ENCODE measurements at regions not wholly inside any gene's neighbourhood (a gene's known extent, or its start where the extent isn't known, plus 50 kb on each side); places are given as distances from the start of the nearest gene placed in this dataset.

DNA sequence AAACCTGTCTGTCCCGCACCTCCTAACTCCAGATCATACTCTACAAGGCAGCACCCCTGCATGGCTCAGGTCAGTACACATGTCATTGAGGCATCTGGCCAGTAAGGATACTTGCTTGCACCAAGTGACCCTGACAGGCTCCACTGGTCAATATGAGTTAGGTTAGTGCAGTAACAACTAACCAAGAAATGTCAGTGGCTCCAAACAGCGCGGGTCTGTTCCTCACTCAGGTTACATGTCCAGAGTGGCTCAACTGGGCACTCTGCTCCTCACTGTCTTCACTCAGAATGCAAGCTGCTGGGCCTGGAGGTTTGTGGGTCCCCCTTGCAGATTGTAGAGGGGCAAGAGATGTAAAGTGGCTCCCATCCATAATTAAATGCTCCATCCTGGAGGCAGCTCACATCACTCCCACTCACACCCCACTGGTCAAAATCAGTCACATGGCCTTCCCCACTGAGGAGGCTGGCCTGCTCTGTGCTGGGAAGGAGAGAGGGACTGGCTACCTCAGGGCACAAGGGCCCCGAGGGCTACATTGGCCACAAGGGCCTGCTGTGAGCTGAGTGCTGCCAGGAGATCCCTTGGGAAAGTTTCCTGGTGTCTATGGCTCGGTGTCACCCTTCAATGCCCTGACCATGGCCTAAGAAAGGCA, 109.1 kb upstream of the GDF10 start:
- no peaks in the 10 kb centered on the region for H3K36me3 ChIP-seq (replicated peaks; ENCODE audit: insufficient read depth, low read length)
- H3K4me3 ChIP-seq (ENCODE audit: low read length): no peak overlapping the region
- no peak for DNase-seq
- no peaks in the 10 kb centered on the region for H3K9me2 ChIP-seq (replicated peaks; ENCODE audit: insufficient read depth, low read length)
- H3K79me2 ChIP-seq (ENCODE audit: low read length): no peaks in the 10 kb centered on the region
- H3K27ac ChIP-seq (ENCODE audit: low read length): no peak overlapping the region
- H3K9ac ChIP-seq (ENCODE audit: low read length): no peak overlapping the region
- no peak overlapping the region for H2AFZ ChIP-seq (ENCODE audit: low read length)
- H3K4me2 ChIP-seq (ENCODE audit: low read depth, low read length): no peak overlapping the region
- H3F3A ChIP-seq (ENCODE audit: insufficient read depth, low read length): no peaks in the 10 kb centered on the region
- no peak for TF ChIP-seq EZH2 (optimal IDR thresholded peaks at IDR 0.05; ENCODE audit: low read depth, low read length)
- TF ChIP-seq EZH2phosphoT487 (IDR thresholded peaks at IDR 0.05; ENCODE audit: low read length): no peak
- TF ChIP-seq, protein P1, sequence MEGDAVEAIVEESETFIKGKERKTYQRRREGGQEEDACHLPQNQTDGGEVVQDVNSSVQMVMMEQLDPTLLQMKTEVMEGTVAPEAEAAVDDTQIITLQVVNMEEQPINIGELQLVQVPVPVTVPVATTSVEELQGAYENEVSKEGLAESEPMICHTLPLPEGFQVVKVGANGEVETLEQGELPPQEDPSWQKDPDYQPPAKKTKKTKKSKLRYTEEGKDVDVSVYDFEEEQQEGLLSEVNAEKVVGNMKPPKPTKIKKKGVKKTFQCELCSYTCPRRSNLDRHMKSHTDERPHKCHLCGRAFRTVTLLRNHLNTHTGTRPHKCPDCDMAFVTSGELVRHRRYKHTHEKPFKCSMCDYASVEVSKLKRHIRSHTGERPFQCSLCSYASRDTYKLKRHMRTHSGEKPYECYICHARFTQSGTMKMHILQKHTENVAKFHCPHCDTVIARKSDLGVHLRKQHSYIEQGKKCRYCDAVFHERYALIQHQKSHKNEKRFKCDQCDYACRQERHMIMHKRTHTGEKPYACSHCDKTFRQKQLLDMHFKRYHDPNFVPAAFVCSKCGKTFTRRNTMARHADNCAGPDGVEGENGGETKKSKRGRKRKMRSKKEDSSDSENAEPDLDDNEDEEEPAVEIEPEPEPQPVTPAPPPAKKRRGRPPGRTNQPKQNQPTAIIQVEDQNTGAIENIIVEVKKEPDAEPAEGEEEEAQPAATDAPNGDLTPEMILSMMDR (IDR thresholded peaks at IDR 0.05; ENCODE audit: low read length): no peak
- H3K4me1 ChIP-seq (ENCODE audit: low read length): no peaks in the 10 kb centered on the region
- H3K9me3 ChIP-seq (replicated peaks; ENCODE audit: insufficient read depth, low read length): no peaks in the 10 kb centered on the region
- H3K27me3 ChIP-seq (replicated peaks; ENCODE audit: insufficient read depth, low read length): no peaks in the 10 kb centered on the region
- H4K20me1 ChIP-seq (ENCODE audit: insufficient read depth, low read length): no peaks in the 10 kb centered on the region

DNA sequence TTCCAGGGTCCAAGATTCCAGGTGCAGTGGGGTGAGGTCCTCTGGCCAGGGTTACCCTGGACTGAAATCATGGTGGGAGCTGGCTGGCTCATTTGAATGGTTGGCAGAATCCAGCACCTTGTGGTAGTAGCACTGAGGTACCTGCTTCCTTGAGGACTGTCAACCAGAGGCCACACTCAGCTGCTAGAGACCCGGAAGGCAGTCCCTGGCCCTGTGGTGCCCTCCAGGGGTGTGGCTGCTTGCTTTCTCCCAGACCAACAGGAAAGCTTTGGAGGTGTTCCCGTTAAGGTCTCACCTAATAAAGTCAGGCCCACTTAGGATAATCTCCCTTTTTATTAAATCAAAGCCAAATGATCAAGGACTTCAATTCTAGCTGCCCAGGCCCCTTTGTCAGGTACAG, 107.7 kb upstream of the GDF10 start:
- Histone ChIP-seq H3K9ac (ENCODE audit: low read length) (no peak overlapping the region), H3K27me3 (replicated peaks; ENCODE audit: insufficient read depth, low read length) (no peaks in the 10 kb centered on the region), H3K9me3 (replicated peaks; ENCODE audit: insufficient read depth, low read length) (no peaks in the 10 kb centered on the region), H3K27ac (ENCODE audit: low read length) (no peak overlapping the region), H3K9me2 (replicated peaks; ENCODE audit: insufficient read depth, low read length) (no peaks in the 10 kb centered on the region), H3K4me3 (ENCODE audit: low read length) (no peak overlapping the region), H3F3A (ENCODE audit: insufficient read depth, low read length) (no peaks in the 10 kb centered on the region), H4K20me1 (ENCODE audit: insufficient read depth, low read length) (no peaks in the 10 kb centered on the region), H3K36me3 (replicated peaks; ENCODE audit: insufficient read depth, low read length) (no peaks in the 10 kb centered on the region), H3K4me2 (ENCODE audit: low read depth, low read length) (no peak overlapping the region), H3K4me1 (ENCODE audit: low read length) (no peaks in the 10 kb centered on the region), H3K79me2 (ENCODE audit: low read length) (no peaks in the 10 kb centered on the region), H2AFZ (ENCODE audit: low read length) (no peak overlapping the region)
- no peak for DNase-seq
- TF ChIP-seq EZH2 (optimal IDR thresholded peaks at IDR 0.05; ENCODE audit: low read depth, low read length) (no peak), EZH2phosphoT487 (IDR thresholded peaks at IDR 0.05; ENCODE audit: low read length) (no peak)
- TF ChIP-seq, protein P1 (IDR thresholded peaks at IDR 0.05; ENCODE audit: low read length): no peak

DNA sequence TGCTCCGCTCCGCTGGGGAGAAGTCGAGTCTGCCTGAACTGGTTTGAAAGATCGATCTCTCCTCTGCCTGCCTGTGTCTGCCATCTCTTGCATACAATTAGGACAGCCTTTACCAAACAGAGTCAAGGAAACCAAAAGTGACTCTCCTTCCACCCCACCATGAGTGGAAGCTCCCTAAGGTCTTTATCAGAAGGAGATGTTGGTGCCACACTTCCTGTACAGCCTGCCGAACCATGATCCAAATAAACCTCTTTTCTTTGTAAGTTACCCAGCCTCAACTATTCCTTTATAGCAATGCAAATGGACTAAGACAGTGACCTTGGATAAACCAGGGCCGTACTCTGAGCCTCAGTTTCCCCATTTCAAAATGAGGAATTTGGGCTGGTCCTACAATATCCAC, 106.3 kb upstream of the GDF10 start:
- H3K9me2 ChIP-seq (replicated peaks; ENCODE audit: insufficient read depth, low read length): no peaks in the 10 kb centered on the region
- H3K27me3 ChIP-seq (replicated peaks; ENCODE audit: insufficient read depth, low read length): no peaks in the 10 kb centered on the region
- H2AFZ ChIP-seq (ENCODE audit: low read length): no peak overlapping the region
- no peak for DNase-seq
- no peak overlapping the region for H3K4me2 ChIP-seq (ENCODE audit: low read depth, low read length)
- no peaks in the 10 kb centered on the region for H3K9me3 ChIP-seq (replicated peaks; ENCODE audit: insufficient read depth, low read length)
- no peaks in the 10 kb centered on the region for H3F3A ChIP-seq (ENCODE audit: insufficient read depth, low read length)
- H3K4me3 ChIP-seq (ENCODE audit: low read length): no peak overlapping the region
- no peaks in the 10 kb centered on the region for H3K4me1 ChIP-seq (ENCODE audit: low read length)
- no peak overlapping the region for H3K9ac ChIP-seq (ENCODE audit: low read length)
- H3K36me3 ChIP-seq (replicated peaks; ENCODE audit: insufficient read depth, low read length): no peaks in the 10 kb centered on the region
- no peak overlapping the region for H3K27ac ChIP-seq (ENCODE audit: low read length)
- no peak for TF ChIP-seq EZH2 (optimal IDR thresholded peaks at IDR 0.05; ENCODE audit: low read depth, low read length)
- TF ChIP-seq, protein P1 (IDR thresholded peaks at IDR 0.05; ENCODE audit: low read length): no peak
- no peak for TF ChIP-seq EZH2phosphoT487 (IDR thresholded peaks at IDR 0.05; ENCODE audit: low read length)
- H4K20me1 ChIP-seq (ENCODE audit: insufficient read depth, low read length): no peaks in the 10 kb centered on the region
- no peaks in the 10 kb centered on the region for H3K79me2 ChIP-seq (ENCODE audit: low read length)
